Endothelial cell of umbilical vein (primary cell): ENCODE measurements at regions not wholly inside any gene's neighbourhood (a gene's known extent, or its start where the extent isn't known, plus 50 kb on each side); places are given as distances from the start of the nearest gene placed in this dataset.

Experiments
- BruUV-seq: library from RNA; stranded (reverse); fragments of 400-500 nt; replicated peaks from 2 replicates; lab custom pipeline; 2021; lab: Mats Ljungman, UMichigan
- CTCF ChIA-PET: fragments of 300-600, 350-600 bp; sonication (Branson Sonifier 250); formaldehyde crosslinking; loops from one replicate; lab custom pipeline; 2021; ENCODE audit warnings: antibody characterized with exemption, inconsistent platforms; lab: Charles Lee
- POLR2A ChIA-PET: fragments of 300-600, 350-600 bp; sonication (Branson Sonifier 250); formaldehyde crosslinking; loops from one replicate; lab custom pipeline; 2021; ENCODE audit warnings: antibody characterized with exemption, inconsistent platforms; lab: Charles Lee
- DNase-seq: peaks from one replicate; pipeline ENCODE4 v3.0.0-alpha.2; 2011; ENCODE audit warnings: low read depth, low spot score
- FAIRE-seq: peaks from 2 replicates; lab custom pipeline; 2011; peaks lifted over from hg19 to GRCh38; lab: Jason Lieb, UNC
- H2AFZ ChIP-seq: 2 replicates; pipeline ENCODE4 v1.6.0; 2012; ENCODE audit warnings: low read depth, low read length, control low read depth, inconsistent platforms
- H3K27ac ChIP-seq: 2 replicates; pipeline ENCODE4 v1.5.1; 2011; ENCODE audit warnings: low read depth, mild to moderate bottlenecking, control low read depth, low read length, moderate library complexity; ENCODE audit not compliant: insufficient read depth
- H3K27me3 ChIP-seq, 2 experiments: 2 replicates each; pipeline versions ENCODE4 v1.6.0 to v1.6.1; 2011; ENCODE audit warnings: low read length in 2 of 2, mixed read lengths in 1 of 2; ENCODE audit not compliant: control insufficient read depth in 2 of 2, insufficient read depth in 2 of 2
- H3K36me3 ChIP-seq, 2 experiments: 2 replicates in 1 of 2; 3 replicates in 1 of 2; pipeline ENCODE4 v1.5.1; 2011; ENCODE audit warnings: low read length in 2 of 2, mild to moderate bottlenecking in 1 of 2, moderate library complexity in 1 of 2; ENCODE audit not compliant: control insufficient read depth in 2 of 2, insufficient read depth in 2 of 2; ENCODE audit errors: extremely low read depth in 1 of 2
- H3K4me1 ChIP-seq: 3 replicates; pipeline ENCODE4 v1.5.1; 2011; ENCODE audit warnings: mild to moderate bottlenecking, low read length; ENCODE audit not compliant: control insufficient read depth, insufficient read depth; ENCODE audit errors: extremely low read depth
- H3K4me2 ChIP-seq: 2 replicates; pipeline ENCODE4 v1.6.1; 2011; ENCODE audit warnings: low read length, control low read depth, mixed read lengths; ENCODE audit not compliant: insufficient read depth
- H3K4me3 ChIP-seq, 3 experiments: fragments of 200-600 bp in 1 of 3; sonication (generic), shearing (Covaris generic) in 1 of 3; replicated peaks in 1 of 3; 2 replicates each; pipeline ENCODE4 v1.5.1; 2011 to 2016; ENCODE audit warnings: control low read depth in 3 of 3, low read length in 3 of 3, mild to moderate bottlenecking in 2 of 3, inconsistent platforms in 1 of 3, low read depth in 1 of 3, moderate library complexity in 1 of 3; ENCODE audit not compliant: insufficient read depth in 1 of 3
- H3K79me2 ChIP-seq: 2 replicates; pipeline ENCODE4 v1.6.0; 2012; ENCODE audit warnings: low read length, inconsistent platforms; ENCODE audit not compliant: control insufficient read depth, insufficient read depth
- H3K9ac ChIP-seq: replicated peaks from 2 replicates; pipeline ENCODE3; 2011; ENCODE audit warnings: low read length, control low read depth; ENCODE audit not compliant: insufficient read depth; ENCODE audit errors: extremely low read depth
- H3K9me1 ChIP-seq: replicated peaks from 3 replicates; pipeline ENCODE4 v1.6.0; 2011; ENCODE audit warnings: mild to moderate bottlenecking, low read length; ENCODE audit not compliant: control insufficient read depth, insufficient read depth; ENCODE audit errors: extremely low read depth
- H3K9me3 ChIP-seq: replicated peaks from 2 replicates; pipeline ENCODE4 v1.5.1; 2012; ENCODE audit warnings: low read length, inconsistent platforms; ENCODE audit not compliant: control insufficient read depth, insufficient read depth
- H4K20me1 ChIP-seq: replicated peaks from 2 replicates; pipeline ENCODE3; 2011; ENCODE audit warnings: mild to moderate bottlenecking, low read length; ENCODE audit not compliant: control insufficient read depth, insufficient read depth; ENCODE audit errors: extremely low read depth
- CTCF ChIP-seq, 2 donors: IDR thresholded peaks; 1 replicate in 1 of 2; 2 replicates in 1 of 2; pipeline ENCODE4 v1.5.1; 2011; ENCODE audit warnings: low read length in 2 of 2, mild to moderate bottlenecking in 2 of 2, moderate library complexity in 2 of 2, control low read depth in 1 of 2, inconsistent platforms in 1 of 2, low read depth in 1 of 2; ENCODE audit not compliant: insufficient read depth in 1 of 2; ENCODE audit errors: extremely low read depth in 1 of 2
- EZH2 ChIP-seq: IDR thresholded peaks from 2 replicates; pipeline ENCODE4 v1.6.1; 2012; ENCODE audit warnings: borderline replicate concordance, low read depth, mild to moderate bottlenecking, moderate library complexity, low read length, inconsistent platforms; ENCODE audit not compliant: severe bottlenecking
- FOS ChIP-seq: IDR thresholded peaks from 2 replicates; pipeline ENCODE4 v1.6.1; 2011; ENCODE audit warnings: mild to moderate bottlenecking, low read length, moderate library complexity, borderline replicate concordance; ENCODE audit not compliant: insufficient read depth
- GATA2 ChIP-seq: IDR thresholded peaks from 2 replicates; pipeline ENCODE4 v1.7.0; 2011; ENCODE audit warnings: low read depth, mild to moderate bottlenecking, moderate library complexity, mixed read lengths, low read length; ENCODE audit not compliant: insufficient read length, insufficient read depth
- JUN ChIP-seq: IDR thresholded peaks from 2 replicates; pipeline ENCODE4 v1.6.1; 2011; ENCODE audit warnings: borderline replicate concordance, low read depth; ENCODE audit not compliant: insufficient read length, insufficient read depth
- MAX ChIP-seq: IDR thresholded peaks from 2 replicates; pipeline ENCODE4 v1.6.1; 2011; ENCODE audit not compliant: insufficient read depth, insufficient read length
- MYC ChIP-seq: IDR thresholded peaks from one replicate; pipeline ENCODE4 v1.6.1; 2011; ENCODE audit warnings: mild to moderate bottlenecking, low read depth, low read length
- POLR2A ChIP-seq: IDR thresholded peaks from 2 replicates; pipeline ENCODE4 v1.6.1; 2012; ENCODE audit warnings: low read depth, mild to moderate bottlenecking, control low read depth, low read length
- POLR2AphosphoS5 ChIP-seq: IDR thresholded peaks from 2 replicates; pipeline ENCODE4 v1.6.1; 2012; ENCODE audit warnings: low read depth, mild to moderate bottlenecking, control low read depth, low read length, moderate library complexity; ENCODE audit not compliant: insufficient read depth
- dilution Hi-C: fragments of 300-500 bp; cut with MboI; formaldehyde crosslinking; loops from one replicate; pipeline ENCODE4 v1.15.0; 2019; ENCODE audit warnings: low sequenced_read_pairs; ENCODE audit not compliant: extremely low pct_ligation_motif_present
- intact Hi-C: fragments of 100-400 bp; cut with micrococcal nuclease; formaldehyde crosslinking; loops from one replicate; pipeline ENCODE4 v1.10.0; 2022

- ChIA-PET POLR2A (no interaction called here), CTCF (no interaction called here)
- H3K9me3 ChIP-seq: no peaks in the 10 kb centered on the region
- H3K27me3 ChIP-seq: no peaks in the 10 kb centered on the region
- H3K4me2 ChIP-seq: no peak overlapping the region
- no peaks in the 10 kb centered on the region for H3K9me1 ChIP-seq
- dilution Hi-C loops: no loop called here
- H3K36me3 ChIP-seq: no peaks in the 10 kb centered on the region
- TF ChIP-seq MYC (no peak), POLR2AphosphoS5 (no peak), POLR2A (no peak), JUN (no peak), FOS (no peak), GATA2 (no peak), CTCF (IDR thresholded peaks at IDR 0.05; ENCODE audit: extremely low read depth in 1 of 2, insufficient read depth in 1 of 2, low read depth in 1 of 2, low read length in 2 of 2) (no peak), MAX (no peak), EZH2 (no peak)
- FAIRE-seq (no peak), DNase-seq (no peak)
- H3K4me3 ChIP-seq: no peak overlapping the region
- no peak overlapping the region for H3K9ac ChIP-seq
- H3K27ac ChIP-seq: no peak overlapping the region
- no TSS peak for BruUV-seq
- H3K79me2 ChIP-seq: no peaks in the 10 kb centered on the region
- H4K20me1 ChIP-seq: no peaks in the 10 kb centered on the region
- H3K4me1 ChIP-seq: no peaks in the 10 kb centered on the region
- H2AFZ ChIP-seq: no peak overlapping the region
- intact Hi-C loops: no loop called here
These were observed 131.1 kb downstream of the OLIG3 start for GRCh38 chr6:137362878-137363804.
